GM12878 (cell line): ENCODE measurements at regions not wholly inside any gene's neighbourhood (a gene's known extent, or its start where the extent isn't known, plus 50 kb on each side); places are given as distances from the start of the nearest gene placed in this dataset.

ENCODE experiments used
- ATAC-seq: fragments of 200-7000 bp; cut with Tn5 transposase; 3 replicates; pipeline ENCODE4 v1.9.1; 2020; ENCODE audit warnings: mild to moderate bottlenecking, moderate library complexity
- BruUV-seq: library from RNA; stranded (reverse); fragments of 400-500 nt; replicated peaks from 2 replicates; lab custom pipeline; 2021; lab: Mats Ljungman, UMichigan
- CTCF ChIA-PET: fragments of 300-600 bp; sonication (Branson Sonifier 250); formaldehyde crosslinking; extraction: SDS; loops from one replicate; lab custom pipeline; 2021; ENCODE audit warnings: inconsistent platforms; lab: Yijun Ruan, JAX
- POLR2A ChIA-PET: fragments of 350-600 bp; formaldehyde crosslinking; extraction: SDS; loops from one replicate; lab custom pipeline; 2021; ENCODE audit warnings: inconsistent platforms; lab: Charles Lee
- RAD21 ChIA-PET: fragments of 300-600 bp; sonication (Branson Sonifier 250); formaldehyde crosslinking; loops from one replicate; lab custom pipeline; 2023; ENCODE audit warnings: antibody characterized with exemption; ENCODE audit not compliant: unreplicated experiment; lab: Charles Lee
- SMC1A ChIA-PET: fragments of 300-600 bp; sonication (Branson Sonifier 250); formaldehyde crosslinking; loops from one replicate; lab custom pipeline; 2023; ENCODE audit not compliant: unreplicated experiment, uncharacterized antibody; lab: Charles Lee
- DNase-seq: peaks from one replicate; pipeline ENCODE4 v3.0.0-alpha.2; 2011; ENCODE audit warnings: low read depth, low spot score
- FAIRE-seq: peaks from 3 replicates; lab custom pipeline; 2011; peaks lifted over from hg19 to GRCh38; lab: Jason Lieb, UNC
- H2AFZ ChIP-seq: 2 replicates; pipeline ENCODE4 v1.6.0; 2011; ENCODE audit warnings: low read depth, low read length, control low read depth; ENCODE audit not compliant: control insufficient read depth
- H3K27ac ChIP-seq: 2 replicates; pipeline ENCODE4 v1.5.1; 2011; ENCODE audit warnings: control low read depth; ENCODE audit not compliant: control insufficient read depth, insufficient read depth
- H3K27me3 ChIP-seq, 2 experiments: replicated peaks in 1 of 2; 2 replicates each; pipeline versions ENCODE4 v1.6.0 to v1.6.1; 2011; ENCODE audit warnings: low read length in 1 of 2; ENCODE audit not compliant: control insufficient read depth in 2 of 2, insufficient read depth in 2 of 2
- H3K36me3 ChIP-seq, 2 experiments: 2 replicates each; pipeline ENCODE4 v1.5.1; 2011; ENCODE audit warnings: low read length in 1 of 2; ENCODE audit not compliant: control insufficient read depth in 2 of 2, insufficient read depth in 2 of 2
- H3K4me1 ChIP-seq: 2 replicates; pipeline ENCODE4 v1.6.1; 2011; ENCODE audit warnings: mild to moderate bottlenecking, low read length, moderate library complexity, mixed read lengths; ENCODE audit not compliant: control insufficient read depth, insufficient read depth
- H3K4me2 ChIP-seq: 2 replicates; pipeline ENCODE4 v1.6.0; 2011; ENCODE audit warnings: control low read depth; ENCODE audit not compliant: control insufficient read depth, insufficient read depth
- H3K4me3 ChIP-seq: fragments of 200-600 bp; sonication (generic); 2 replicates; pipeline ENCODE4 v1.5.1; 2016
- H3K79me2 ChIP-seq: 2 replicates; pipeline ENCODE4 v1.6.0; 2011; ENCODE audit warnings: low read length; ENCODE audit not compliant: control insufficient read depth, insufficient read depth
- H3K9ac ChIP-seq: 2 replicates; pipeline ENCODE4 v1.8.0; 2011; ENCODE audit warnings: low read length, control low read depth, mixed read lengths; ENCODE audit not compliant: control insufficient read depth, insufficient read depth
- H3K9me3 ChIP-seq: replicated peaks from 3 replicates; pipeline ENCODE4 v1.5.1; 2011; ENCODE audit warnings: mild to moderate bottlenecking, low read length; ENCODE audit not compliant: control insufficient read depth, insufficient read depth
- H4K20me1 ChIP-seq: 2 replicates; pipeline ENCODE4 v1.6.0; 2011; ENCODE audit not compliant: control insufficient read depth, insufficient read depth
- DPF2 ChIP-seq: fragments of 450-650 bp; IDR thresholded peaks from 2 replicates; pipeline ENCODE4 v1.6.1; 2017; ENCODE audit warnings: mild to moderate bottlenecking
- EZH2 ChIP-seq: IDR thresholded peaks from 2 replicates; pipeline ENCODE4 v1.6.1; 2012; ENCODE audit warnings: low read depth, mild to moderate bottlenecking, control low read depth, inconsistent platforms, low read length, borderline replicate concordance; ENCODE audit not compliant: control insufficient read depth
- FOXM1 ChIP-seq: IDR thresholded peaks from 2 replicates; pipeline ENCODE4 v1.6.1; 2012; ENCODE audit warnings: low read depth, mild to moderate bottlenecking, inconsistent platforms, low read length, moderate library complexity
- JUND ChIP-seq: IDR thresholded peaks from 2 replicates; pipeline ENCODE4 v1.6.1; 2012; ENCODE audit warnings: low read depth, mild to moderate bottlenecking, low read length, improper control_type of control experiment, moderate library complexity
- KLF5 ChIP-seq: fragments of 450-650 bp; IDR thresholded peaks from 2 replicates; pipeline ENCODE4 v1.6.1; 2014; ENCODE audit warnings: mild to moderate bottlenecking; ENCODE audit not compliant: partially characterized antibody
- NFXL1 ChIP-seq: fragments of 450-650 bp; IDR thresholded peaks from 2 replicates; pipeline ENCODE4 v1.6.1; 2017; ENCODE audit warnings: antibody characterized with exemption, mild to moderate bottlenecking, borderline replicate concordance
- RUNX3 ChIP-seq: IDR thresholded peaks from 2 replicates; pipeline ENCODE4 v1.6.1; 2012; ENCODE audit warnings: low read length, inconsistent platforms
- SP1 ChIP-seq: IDR thresholded peaks from one replicate; pipeline ENCODE4 v1.6.1; 2011; ENCODE audit warnings: low read depth, low read length
- STAT3 ChIP-seq: IDR thresholded peaks from 2 replicates; pipeline ENCODE4 v1.6.1; 2011; ENCODE audit warnings: low read depth, low read length, improper control_type of control experiment
- TCF3 ChIP-seq: IDR thresholded peaks from 2 replicates; pipeline ENCODE4 v1.6.1; 2012; ENCODE audit warnings: low read depth, mild to moderate bottlenecking, low read length, borderline replicate concordance; ENCODE audit not compliant: insufficient read depth
- YBX1 ChIP-seq: fragments of 450-650 bp; IDR thresholded peaks from 2 replicates; pipeline ENCODE4 v1.6.1; 2016; ENCODE audit warnings: antibody characterized with exemption
- ZNF207 ChIP-seq: fragments of 450-650 bp; IDR thresholded peaks from 2 replicates; pipeline ENCODE4 v1.6.1; 2014; ENCODE audit warnings: antibody characterized with exemption, mild to moderate bottlenecking, borderline replicate concordance
- ZNF274 ChIP-seq: IDR thresholded peaks from one replicate; pipeline ENCODE4 v1.8.0; 2011; ENCODE audit not compliant: insufficient read length, insufficient read depth
- ZZZ3 ChIP-seq: IDR thresholded peaks from 2 replicates; pipeline ENCODE4 v1.6.1; 2011; ENCODE audit warnings: low read depth; ENCODE audit not compliant: control insufficient read depth, insufficient read length
- WGBS: methylation state at CpG from one replicate; pipeline ENCODE4 v1.1.6; 2016; ENCODE audit warnings: low lambda C conversion rate; ENCODE audit not compliant: insufficient replicate concordance, insufficient coverage; ENCODE audit errors: missing lambda C conversion rate; 5-methylcytosine and 5-hydroxymethylcytosine counted together
- in situ Hi-C: fragments of 300-500 bp; cut with MboI; formaldehyde crosslinking; loops from 9 replicates; pipeline ENCODE4 v1.14.3; 2018; ENCODE audit warnings: mixed read lengths
- intact Hi-C: fragments of 100-400 bp; cut with micrococcal nuclease; formaldehyde crosslinking; loops from one replicate; pipeline ENCODE4 v1.14.2; 2022; ENCODE audit not compliant: unreplicated experiment
- TF ChIP-seq, protein P1 (sequence below): fragments of 450-650 bp; IDR thresholded peaks from 2 replicates; pipeline ENCODE4 v1.6.1; 2017; ENCODE audit warnings: mild to moderate bottlenecking
- TF ChIP-seq, protein P2 (sequence below): fragments of 450-650 bp; IDR thresholded peaks from 2 replicates; pipeline ENCODE4 v1.6.1; 2017; ENCODE audit warnings: antibody characterized with exemption, mild to moderate bottlenecking, moderate library complexity

DNA sequence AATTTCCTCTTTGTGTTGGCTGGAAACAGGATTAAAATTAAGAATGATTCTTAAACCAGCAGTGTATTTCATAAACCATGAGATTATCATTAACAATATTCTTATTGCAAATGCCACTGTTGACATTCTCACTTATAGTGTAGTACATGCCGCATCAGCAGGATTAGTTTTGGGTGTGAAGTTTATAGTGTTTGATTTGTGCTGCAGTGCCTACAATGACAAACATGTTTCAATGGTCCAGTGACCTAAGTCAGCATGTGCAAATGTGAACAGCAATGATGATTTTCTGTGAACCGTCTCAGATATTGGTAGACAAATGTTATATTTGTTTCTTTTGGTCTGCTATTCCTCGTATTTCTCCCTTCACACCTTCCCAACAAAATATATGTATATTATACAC lies 49.8 kb upstream of the TDRD3 start:
- DNase-seq, result no peak
- no peaks in the 10 kb centered on the region for H3K4me1 ChIP-seq
- intact Hi-C loops (no loop called here), in situ Hi-C loops (no loop called here)
- H4K20me1 ChIP-seq, result no peaks in the 10 kb centered on the region
- no peak overlapping the region for H2AFZ ChIP-seq
- no peak overlapping the region for H3K27ac ChIP-seq
- FAIRE-seq, result no peak
- POLR2A ChIA-PET, result no interaction called here
- CTCF ChIA-PET, result no interaction called here
- no peak overlapping the region for H3K4me3 ChIP-seq
- H3K9ac ChIP-seq, result no peak overlapping the region
- no TSS peak for BruUV-seq
- SMC1A ChIA-PET, result no interaction called here
- no peaks in the 10 kb centered on the region for H3K36me3 ChIP-seq
- H3K27me3 ChIP-seq, result no peaks in the 10 kb centered on the region
- no peak overlapping the region for H3K4me2 ChIP-seq
- no peaks in the 10 kb centered on the region for H3K79me2 ChIP-seq
- H3K9me3 ChIP-seq, result no peaks in the 10 kb centered on the region; the same call in 2 of the 3 replicates
- no peak for ATAC-seq
- 63% methylated on average over 3 of the region's 3 CpGs for WGBS
- RAD21 ChIA-PET, result no interaction called here
- TF ChIP-seq FOXM1 (no peak), EZH2 (no peak), JUND (no peak), TCF3 (no peak), ZNF274 (no peak), STAT3 (no peak), YBX1 (no peak), RUNX3 (no peak), ZZZ3 (no peak), ZNF207 (no peak), DPF2 (no peak), SP1 (no peak), KLF5 (no peak), NFXL1 (no peak)
- TF ChIP-seq, protein P1, sequence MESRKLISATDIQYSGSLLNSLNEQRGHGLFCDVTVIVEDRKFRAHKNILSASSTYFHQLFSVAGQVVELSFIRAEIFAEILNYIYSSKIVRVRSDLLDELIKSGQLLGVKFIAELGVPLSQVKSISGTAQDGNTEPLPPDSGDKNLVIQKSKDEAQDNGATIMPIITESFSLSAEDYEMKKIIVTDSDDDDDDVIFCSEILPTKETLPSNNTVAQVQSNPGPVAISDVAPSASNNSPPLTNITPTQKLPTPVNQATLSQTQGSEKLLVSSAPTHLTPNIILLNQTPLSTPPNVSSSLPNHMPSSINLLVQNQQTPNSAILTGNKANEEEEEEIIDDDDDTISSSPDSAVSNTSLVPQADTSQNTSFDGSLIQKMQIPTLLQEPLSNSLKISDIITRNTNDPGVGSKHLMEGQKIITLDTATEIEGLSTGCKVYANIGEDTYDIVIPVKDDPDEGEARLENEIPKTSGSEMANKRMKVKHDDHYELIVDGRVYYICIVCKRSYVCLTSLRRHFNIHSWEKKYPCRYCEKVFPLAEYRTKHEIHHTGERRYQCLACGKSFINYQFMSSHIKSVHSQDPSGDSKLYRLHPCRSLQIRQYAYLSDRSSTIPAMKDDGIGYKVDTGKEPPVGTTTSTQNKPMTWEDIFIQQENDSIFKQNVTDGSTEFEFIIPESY, result no peak
- TF ChIP-seq, protein P2, sequence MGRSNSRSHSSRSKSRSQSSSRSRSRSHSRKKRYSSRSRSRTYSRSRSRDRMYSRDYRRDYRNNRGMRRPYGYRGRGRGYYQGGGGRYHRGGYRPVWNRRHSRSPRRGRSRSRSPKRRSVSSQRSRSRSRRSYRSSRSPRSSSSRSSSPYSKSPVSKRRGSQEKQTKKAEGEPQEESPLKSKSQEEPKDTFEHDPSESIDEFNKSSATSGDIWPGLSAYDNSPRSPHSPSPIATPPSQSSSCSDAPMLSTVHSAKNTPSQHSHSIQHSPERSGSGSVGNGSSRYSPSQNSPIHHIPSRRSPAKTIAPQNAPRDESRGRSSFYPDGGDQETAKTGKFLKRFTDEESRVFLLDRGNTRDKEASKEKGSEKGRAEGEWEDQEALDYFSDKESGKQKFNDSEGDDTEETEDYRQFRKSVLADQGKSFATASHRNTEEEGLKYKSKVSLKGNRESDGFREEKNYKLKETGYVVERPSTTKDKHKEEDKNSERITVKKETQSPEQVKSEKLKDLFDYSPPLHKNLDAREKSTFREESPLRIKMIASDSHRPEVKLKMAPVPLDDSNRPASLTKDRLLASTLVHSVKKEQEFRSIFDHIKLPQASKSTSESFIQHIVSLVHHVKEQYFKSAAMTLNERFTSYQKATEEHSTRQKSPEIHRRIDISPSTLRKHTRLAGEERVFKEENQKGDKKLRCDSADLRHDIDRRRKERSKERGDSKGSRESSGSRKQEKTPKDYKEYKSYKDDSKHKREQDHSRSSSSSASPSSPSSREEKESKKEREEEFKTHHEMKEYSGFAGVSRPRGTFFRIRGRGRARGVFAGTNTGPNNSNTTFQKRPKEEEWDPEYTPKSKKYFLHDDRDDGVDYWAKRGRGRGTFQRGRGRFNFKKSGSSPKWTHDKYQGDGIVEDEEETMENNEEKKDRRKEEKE, result no peak
